ENCODE measurements at regions not wholly inside any gene's neighbourhood (a gene's known extent, or its start where the extent isn't known, plus 50 kb on each side); places are given as distances from the start of the nearest gene placed in this dataset.
A peak's percentile ranks its signal among the peaks of the same experiment; 100 is the strongest.

- Histone ChIP-seq H3K9ac (ENCODE audit: low read length in 3 of 3) (no peak overlapping the region), H3K27ac (ENCODE audit: low read depth in 2 of 2, low read length in 2 of 2) (no peak overlapping the region), H3K36me3 (ENCODE audit: control insufficient read depth in 2 of 3, insufficient read depth in 3 of 3, low read length in 3 of 3) (no peaks in the 10 kb centered on the region), H3K27me3 (ENCODE audit: control insufficient read depth, insufficient read depth, low read length) (no peaks in the 10 kb centered on the region), H3K9me3 (ENCODE audit: control insufficient read depth in 2 of 3, insufficient read depth in 1 of 3, low read length in 3 of 3) (no peaks in the 10 kb centered on the region), H3K4me1 (ENCODE audit: control insufficient read depth in 2 of 3, insufficient read depth in 2 of 3, low read depth in 1 of 3, low read length in 3 of 3) (no peaks in the 10 kb centered on the region), H3K4me3 (ENCODE audit: low read length in 3 of 3) (no peak overlapping the region)
- FAIRE-seq (no peak), DNase-seq (no peak)
- TF ChIP-seq, protein P1, sequence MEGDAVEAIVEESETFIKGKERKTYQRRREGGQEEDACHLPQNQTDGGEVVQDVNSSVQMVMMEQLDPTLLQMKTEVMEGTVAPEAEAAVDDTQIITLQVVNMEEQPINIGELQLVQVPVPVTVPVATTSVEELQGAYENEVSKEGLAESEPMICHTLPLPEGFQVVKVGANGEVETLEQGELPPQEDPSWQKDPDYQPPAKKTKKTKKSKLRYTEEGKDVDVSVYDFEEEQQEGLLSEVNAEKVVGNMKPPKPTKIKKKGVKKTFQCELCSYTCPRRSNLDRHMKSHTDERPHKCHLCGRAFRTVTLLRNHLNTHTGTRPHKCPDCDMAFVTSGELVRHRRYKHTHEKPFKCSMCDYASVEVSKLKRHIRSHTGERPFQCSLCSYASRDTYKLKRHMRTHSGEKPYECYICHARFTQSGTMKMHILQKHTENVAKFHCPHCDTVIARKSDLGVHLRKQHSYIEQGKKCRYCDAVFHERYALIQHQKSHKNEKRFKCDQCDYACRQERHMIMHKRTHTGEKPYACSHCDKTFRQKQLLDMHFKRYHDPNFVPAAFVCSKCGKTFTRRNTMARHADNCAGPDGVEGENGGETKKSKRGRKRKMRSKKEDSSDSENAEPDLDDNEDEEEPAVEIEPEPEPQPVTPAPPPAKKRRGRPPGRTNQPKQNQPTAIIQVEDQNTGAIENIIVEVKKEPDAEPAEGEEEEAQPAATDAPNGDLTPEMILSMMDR (IDR thresholded peaks at IDR 0.05; ENCODE audit: borderline replicate concordance, extremely low read depth, insufficient read depth): no peak
- intact Hi-C loops (cut with DNase I): no loop called here
Measured at GRCh38 chr5:102613661-102614060, 114.9 kb upstream of the SLCO6A1 start.

- Histone ChIP-seq H3K9ac (ENCODE audit: low read length in 3 of 3) (no peak overlapping the region), H3K27me3 (ENCODE audit: control insufficient read depth, insufficient read depth, low read length) (no peaks in the 10 kb centered on the region), H3K4me3 (ENCODE audit: low read length in 3 of 3) (no peak overlapping the region), H3K27ac (ENCODE audit: low read depth in 2 of 2, low read length in 2 of 2) (no peak overlapping the region), H3K9me3 (ENCODE audit: control insufficient read depth in 2 of 3, insufficient read depth in 1 of 3, low read length in 3 of 3) (no peaks in the 10 kb centered on the region), H3K4me1 (ENCODE audit: control insufficient read depth in 2 of 3, insufficient read depth in 2 of 3, low read depth in 1 of 3, low read length in 3 of 3) (no peaks in the 10 kb centered on the region), H3K36me3 (ENCODE audit: control insufficient read depth in 2 of 3, insufficient read depth in 3 of 3, low read length in 3 of 3) (no peaks in the 10 kb centered on the region)
- intact Hi-C loops (cut with DNase I): no loop called here
- TF ChIP-seq, protein P1 (IDR thresholded peaks at IDR 0.05; ENCODE audit: borderline replicate concordance, extremely low read depth, insufficient read depth): no peak
- no peak for FAIRE-seq
- DNase-seq: peak in 3 of 5 donors; percentile 19 to 75 (median 50)
Measured at GRCh38 chr5:102617191-102618187, 118.7 kb upstream of the SLCO6A1 start.

- no peak overlapping the region for H3K27ac ChIP-seq (ENCODE audit: low read depth in 2 of 2, low read length in 2 of 2)
- H3K9me3 ChIP-seq (ENCODE audit: control insufficient read depth in 2 of 3, insufficient read depth in 1 of 3, low read length in 3 of 3): no peaks in the 10 kb centered on the region
- no peaks in the 10 kb centered on the region for H3K27me3 ChIP-seq (ENCODE audit: control insufficient read depth, insufficient read depth, low read length)
- TF ChIP-seq, protein P1 (IDR thresholded peaks at IDR 0.05; ENCODE audit: borderline replicate concordance, extremely low read depth, insufficient read depth): no peak
- H3K36me3 ChIP-seq (ENCODE audit: control insufficient read depth in 2 of 3, insufficient read depth in 3 of 3, low read length in 3 of 3): no peaks in the 10 kb centered on the region
- H3K4me3 ChIP-seq (ENCODE audit: low read length in 3 of 3): no peak overlapping the region
- H3K9ac ChIP-seq (ENCODE audit: low read length in 3 of 3): no peak overlapping the region
- no peaks in the 10 kb centered on the region for H3K4me1 ChIP-seq (ENCODE audit: control insufficient read depth in 2 of 3, insufficient read depth in 2 of 3, low read depth in 1 of 3, low read length in 3 of 3)
- FAIRE-seq: no peak
- intact Hi-C loops (cut with DNase I): no loop called here
- DNase-seq: no peak
Measured at GRCh38 chr5:102622262-102622661, 123.5 kb upstream of the SLCO6A1 start.

Data from kidney (tissue), 13 donors.